HepG2 (cell line): ENCODE measurements at regions not wholly inside any gene's neighbourhood (a gene's known extent, or its start where the extent isn't known, plus 50 kb on each side); places are given as distances from the start of the nearest gene placed in this dataset.
A peak's percentile ranks its signal among the peaks of the same experiment; 100 is the strongest.

Experiments
- ATAC-seq: fragments of 200-7000 bp; cut with Tn5 transposase; 3 replicates; pipeline ENCODE4 v1.9.1; 2020; ENCODE audit warnings: mild to moderate bottlenecking, moderate library complexity
- BruUV-seq: library from RNA; stranded (reverse); fragments of 400-500 nt; replicated peaks from 2 replicates; lab custom pipeline; 2021; lab: Mats Ljungman, UMichigan
- CTCF ChIA-PET: fragments of 300-600 bp; formaldehyde crosslinking; extraction: SDS; loops from one replicate; lab custom pipeline; 2021; ENCODE audit warnings: low total read pairs, inconsistent platforms, low intra/inter-chr PET ratio; lab: Yijun Ruan, JAX
- POLR2A ChIA-PET: fragments of 350-600 bp; sonication (Branson Sonifier 250); formaldehyde crosslinking; loops from one replicate; lab custom pipeline; 2020; ENCODE audit warnings: antibody characterized with exemption, inconsistent platforms; lab: Yijun Ruan, JAX
- DNase-seq: peaks from one replicate; pipeline ENCODE4 v3.0.0-alpha.2; 2015; ENCODE audit warnings: low spot score
- FAIRE-seq: peaks from 3 replicates; lab custom pipeline; 2011; peaks lifted over from hg19 to GRCh38; lab: Jason Lieb, UNC
- H2AFZ ChIP-seq: one replicate; pipeline ENCODE4 v1.6.1; 2011; ENCODE audit warnings: low read length, inconsistent platforms
- H3K27ac ChIP-seq: fragments of 300-600 bp; 3 replicates; pipeline ENCODE4 v1.8.0; 2011; ENCODE audit warnings: mixed run types, mild to moderate bottlenecking, mixed read lengths, low read length, inconsistent platforms; ENCODE audit not compliant: insufficient read depth; ENCODE audit errors: extremely low read length
- H3K27me3 ChIP-seq, 2 experiments: fragments of 200-600 bp in 1 of 2; 2 replicates in 1 of 2; 3 replicates in 1 of 2; pipeline versions ENCODE4 v1.6.0 to v1.8.0; 2011; ENCODE audit warnings: low read length in 2 of 2, mild to moderate bottlenecking in 2 of 2, moderate library complexity in 2 of 2, inconsistent platforms in 1 of 2; ENCODE audit not compliant: insufficient read depth in 2 of 2, control insufficient read depth in 1 of 2
- H3K36me3 ChIP-seq, 2 experiments: fragments of 200-600 bp in 1 of 2; replicated peaks in 1 of 2; 2 replicates in 1 of 2; 3 replicates in 1 of 2; pipeline versions ENCODE4 v1.5.1 to v1.8.0; 2011; ENCODE audit warnings: low read length in 2 of 2, inconsistent platforms in 1 of 2; ENCODE audit not compliant: insufficient read depth in 2 of 2, control insufficient read depth in 1 of 2
- H3K4me1 ChIP-seq: 2 replicates; pipeline ENCODE4 v1.5.1; 2012; ENCODE audit warnings: low read length, inconsistent platforms; ENCODE audit not compliant: insufficient read depth
- H3K4me2 ChIP-seq: 2 replicates; pipeline ENCODE4 v1.6.0; 2011; ENCODE audit warnings: low read depth, low read length, inconsistent platforms
- H3K4me3 ChIP-seq, 3 experiments: fragments of 200-600 bp in 1 of 3; sonication (generic), shearing (Covaris generic) in 1 of 3; replicated peaks in 1 of 3; 2 replicates each; pipeline ENCODE4 v1.5.1; 2011 to 2016; ENCODE audit warnings: low read length in 3 of 3, inconsistent platforms in 2 of 3, low read depth in 2 of 3, mild to moderate bottlenecking in 2 of 3, control low read depth in 1 of 3, mixed read lengths in 1 of 3; ENCODE audit not compliant: insufficient read depth in 1 of 3
- H3K79me2 ChIP-seq: one replicate; pipeline ENCODE4 v1.6.1; 2011; ENCODE audit warnings: low read length, inconsistent platforms; ENCODE audit not compliant: insufficient read depth
- H3K9ac ChIP-seq: 2 replicates; pipeline ENCODE4 v1.6.0; 2011; ENCODE audit warnings: mild to moderate bottlenecking, low read depth, low read length, inconsistent platforms; ENCODE audit not compliant: insufficient read depth
- H3K9me3 ChIP-seq: 2 replicates; pipeline ENCODE4 v1.5.1; 2012; ENCODE audit warnings: mild to moderate bottlenecking, low read length
- H4K20me1 ChIP-seq: 2 replicates; pipeline ENCODE4 v1.6.0; 2011; ENCODE audit warnings: inconsistent platforms, mild to moderate bottlenecking, low read length, moderate library complexity; ENCODE audit not compliant: insufficient read depth
- ATF7 ChIP-seq, 2 experiments: fragments of 450-650 bp in 1 of 2; sonication (generic) in 1 of 2; formaldehyde crosslinking in 1 of 2; IDR thresholded peaks; 2 replicates each; pipeline versions ENCODE4 v1.4.0 to v1.6.1; 2016 to 2020; ENCODE audit warnings: antibody characterized with exemption in 1 of 2, mild to moderate bottlenecking in 1 of 2, missing genetic modification reagents in 1 of 2
- EHMT2 ChIP-seq: fragments of 200-600 bp; sonication (generic); IDR thresholded peaks from 2 replicates; pipeline ENCODE4 v1.7.0; 2017; ENCODE audit warnings: antibody characterized with exemption, low read depth, low read length, borderline replicate concordance
- IKZF4 ChIP-seq: sonication (generic); formaldehyde crosslinking; IDR thresholded peaks from 2 replicates; pipeline ENCODE4 v1.5.1; 2020; ENCODE audit warnings: borderline replicate concordance, mild to moderate bottlenecking, low read depth, missing genetic modification reagents; ENCODE audit errors: not compliant biosample characterization
- RFXANK ChIP-seq: IDR thresholded peaks from 2 replicates; pipeline ENCODE4 v1.6.1; 2016
- ZFYVE20 ChIP-seq: sonication (generic); formaldehyde crosslinking; IDR thresholded peaks from 2 replicates; pipeline ENCODE4 v1.8.0; 2023; ENCODE audit warnings: low read depth, mild to moderate bottlenecking, moderate library complexity, missing genetic modification reagents, borderline replicate concordance
- ZNF383 ChIP-seq: sonication (generic); formaldehyde crosslinking; IDR thresholded peaks from 2 replicates; pipeline ENCODE4 v1.4.0; 2020; ENCODE audit warnings: missing genetic modification reagents, mild to moderate bottlenecking, borderline replicate concordance
- ZNF570 ChIP-seq: sonication (generic); formaldehyde crosslinking; IDR thresholded peaks from 2 replicates; pipeline ENCODE4 v1.4.0; 2020; ENCODE audit warnings: mild to moderate bottlenecking, missing genetic modification reagents, borderline replicate concordance
- ZNF629 ChIP-seq: sonication (generic); formaldehyde crosslinking; conservative IDR thresholded peaks from 2 replicates; pipeline ENCODE4 v1.5.0; 2020; ENCODE audit warnings: missing genetic modification reagents
- WGBS: methylation state at CpG from one replicate; pipeline ENCODE4 v1.1.6; 2017; ENCODE audit warnings: low lambda C conversion rate; 5-methylcytosine and 5-hydroxymethylcytosine counted together
- in situ Hi-C: cut with HindIII; loops from 2 replicates; pipeline ENCODE4 v1.10.0; 2017; ENCODE audit warnings: low pct_unique_long_range_greater_than_20kb; ENCODE audit not compliant: extremely low pct_ligation_motif_present
- intact Hi-C: fragments of 100-400 bp; cut with micrococcal nuclease; formaldehyde crosslinking; loops from one replicate; pipeline ENCODE4 v1.10.0; 2022; ENCODE audit not compliant: unreplicated experiment

GRCh38 chr7:26066736-26067135 lies 85.3 kb upstream of the NFE2L3 start:
- CTCF ChIA-PET = no interaction called here
- Histone ChIP-seq H3K79me2 (no peaks in the 10 kb centered on the region), H3K36me3 (no peaks in the 10 kb centered on the region), H3K4me2 (no peak overlapping the region), H3K4me3 (no peak overlapping the region), H3K9me3 (no peaks in the 10 kb centered on the region), H3K27me3 (peaks cover 0 to 5% of the 10 kb centered on the region in 2 experiments; a peak in 1 of 5 replicates), H3K9ac (no peak overlapping the region), H3K27ac (no peak overlapping the region), H3K4me1 (no peaks in the 10 kb centered on the region), H4K20me1 (no peaks in the 10 kb centered on the region), H2AFZ (no peak overlapping the region)
- in situ Hi-C loops (loop anchor here (5.0 kb wide), 1 partner anchor 174 kb away; no protein-coding TSS in a partner anchor), intact Hi-C loops (no loop called here)
- TF ChIP-seq ZNF629 (CRISPR knock-in tag) (peak; percentile 58), EHMT2 (no peak)
- FAIRE-seq = no peak
- POLR2A ChIA-PET = no interaction called here
- no peak for DNase-seq
- WGBS = 10% methylated on average over 1 of the region's 1 CpG
- BruUV-seq = no TSS peak
- no peak for ATAC-seq

- Histone ChIP-seq H3K4me1 (peaks cover 15% of the 10 kb centered on the region), H3K36me3 (no peaks in the 10 kb centered on the region), H3K9ac (no peak overlapping the region)
- in situ Hi-C loops = no loop called here
- intact Hi-C loops = no loop called here
- POLR2A ChIA-PET = no interaction called here
- TF ChIP-seq ZFYVE20 (no peak), ZNF570 (CRISPR knock-in tag) (no peak), IKZF4 (no peak), RFXANK (no peak), ZNF383 (no peak), ATF7 (IDR thresholded peaks at IDR 0.05) (peak; percentile 59), ATF7 (CRISPR knock-in tag; IDR thresholded peaks at IDR 0.05) (no peak)
- TF ChIP-seq, all 625 proteins: peak for 1
- ATAC-seq (no peak), DNase-seq (no peak), FAIRE-seq (no peak)
- no peak overlapping the region for H3K4me3 ChIP-seq
- no peaks in the 10 kb centered on the region for H3K79me2 ChIP-seq
- no TSS peak for BruUV-seq
- CTCF ChIA-PET = no interaction called here
- H3K9me3 ChIP-seq = no peaks in the 10 kb centered on the region
- no peak overlapping the region for H3K27ac ChIP-seq
- no peak overlapping the region for H3K4me2 ChIP-seq
- peaks cover 1 to 5% of the 10 kb centered on the region in 2 experiments; a peak in 2 of 5 replicates for H3K27me3 ChIP-seq
- 0% methylated on average over 2 of the region's 2 CpGs for WGBS
- H4K20me1 ChIP-seq = no peaks in the 10 kb centered on the region
- no peak overlapping the region for H2AFZ ChIP-seq
Observed at GRCh38 chr7:26070290-26070689, 81.7 kb upstream of the NFE2L3 start.
